Suprapubic skin (tissue), 4 donors: ENCODE measurements at regions not wholly inside any gene's neighbourhood (a gene's known extent, or its start where the extent isn't known, plus 50 kb on each side); places are given as distances from the start of the nearest gene placed in this dataset.

Experiments
- EP300 ChIP-seq: sonication (generic); formaldehyde crosslinking; IDR thresholded peaks from one replicate; pipeline ENCODE4 v1.6.1; 2017; ENCODE audit warnings: antibody characterized with exemption
- POLR2A ChIP-seq, 2 donors: fragments of 450-650 bp; IDR thresholded peaks; one replicate each; pipeline ENCODE4 v1.6.1; 2017; ENCODE audit warnings: antibody characterized with exemption in 2 of 2, mild to moderate bottlenecking in 2 of 2, moderate library complexity in 2 of 2
- POLR2AphosphoS5 ChIP-seq, 3 donors: sonication (generic); formaldehyde crosslinking; IDR thresholded peaks; one replicate each; pipeline ENCODE4 v1.6.1; 2017; ENCODE audit warnings: antibody characterized with exemption in 3 of 3
- TF ChIP-seq, protein P1 (sequence below), 2 donors: fragments of 200-600 bp in 1 of 2; fragments of 450-650 bp in 1 of 2; sonication (generic) in 1 of 2; IDR thresholded peaks; one replicate each; pipeline ENCODE4 v1.5.1; 2016 to 2019; ENCODE audit warnings: antibody characterized with exemption in 2 of 2, mild to moderate bottlenecking in 1 of 2, moderate library complexity in 1 of 2

DNA sequence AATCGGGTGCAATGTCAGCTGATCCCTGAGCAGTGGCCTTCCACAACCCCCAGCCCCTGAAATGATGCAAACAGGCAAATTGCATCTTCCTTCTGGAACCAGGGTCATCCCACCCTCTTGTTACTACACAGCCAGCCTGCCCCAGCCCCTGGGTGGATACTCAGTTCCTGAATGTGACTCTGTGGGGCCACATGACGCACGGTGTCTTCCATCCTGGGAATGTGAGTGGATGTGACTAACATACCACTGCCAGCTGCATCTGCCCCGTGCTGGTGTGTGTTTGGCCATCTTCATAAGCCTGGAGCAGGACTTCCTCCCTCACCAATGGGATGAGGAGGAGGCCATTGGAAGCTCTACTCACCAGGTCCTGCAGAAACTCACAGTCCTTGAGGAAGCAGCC is 257.9 kb upstream of the ADAMTS16 start:
- TF ChIP-seq, protein P1, sequence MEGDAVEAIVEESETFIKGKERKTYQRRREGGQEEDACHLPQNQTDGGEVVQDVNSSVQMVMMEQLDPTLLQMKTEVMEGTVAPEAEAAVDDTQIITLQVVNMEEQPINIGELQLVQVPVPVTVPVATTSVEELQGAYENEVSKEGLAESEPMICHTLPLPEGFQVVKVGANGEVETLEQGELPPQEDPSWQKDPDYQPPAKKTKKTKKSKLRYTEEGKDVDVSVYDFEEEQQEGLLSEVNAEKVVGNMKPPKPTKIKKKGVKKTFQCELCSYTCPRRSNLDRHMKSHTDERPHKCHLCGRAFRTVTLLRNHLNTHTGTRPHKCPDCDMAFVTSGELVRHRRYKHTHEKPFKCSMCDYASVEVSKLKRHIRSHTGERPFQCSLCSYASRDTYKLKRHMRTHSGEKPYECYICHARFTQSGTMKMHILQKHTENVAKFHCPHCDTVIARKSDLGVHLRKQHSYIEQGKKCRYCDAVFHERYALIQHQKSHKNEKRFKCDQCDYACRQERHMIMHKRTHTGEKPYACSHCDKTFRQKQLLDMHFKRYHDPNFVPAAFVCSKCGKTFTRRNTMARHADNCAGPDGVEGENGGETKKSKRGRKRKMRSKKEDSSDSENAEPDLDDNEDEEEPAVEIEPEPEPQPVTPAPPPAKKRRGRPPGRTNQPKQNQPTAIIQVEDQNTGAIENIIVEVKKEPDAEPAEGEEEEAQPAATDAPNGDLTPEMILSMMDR (IDR thresholded peaks at IDR 0.05): no peak
- TF ChIP-seq EP300 (no peak), POLR2A (IDR thresholded peaks at IDR 0.05) (no peak), POLR2AphosphoS5 (IDR thresholded peaks at IDR 0.05) (no peak)
